HEK293 (cell line): ENCODE measurements at regions not wholly inside any gene's neighbourhood (a gene's known extent, or its start where the extent isn't known, plus 50 kb on each side); places are given as distances from the start of the nearest gene placed in this dataset.

Source experiments
- CTCF ChIA-PET: fragments of 350-600 bp; formaldehyde crosslinking; extraction: SDS; loops from one replicate; lab custom pipeline; 2021; ENCODE audit warnings: antibody characterized with exemption; lab: Yijun Ruan, JAX
- POLR2A ChIA-PET: fragments of 300-600 bp; formaldehyde crosslinking; extraction: SDS; loops from one replicate; lab custom pipeline; 2020; ENCODE audit warnings: antibody characterized with exemption, inconsistent platforms; lab: Yijun Ruan, JAX
- H3K27ac ChIP-seq: fragments of 200-500 bp; sonication (Bioruptor generic); 2 replicates; pipeline ENCODE4 v1.5.1; 2014; ENCODE audit warnings: low read depth, low read length, control low read depth, inconsistent platforms; ENCODE audit errors: extremely low read depth
- H3K36me3 ChIP-seq, 2 experiments: fragments of 200-500 bp in 1 of 2; sonication (Bioruptor generic) in 1 of 2; 1 replicate in 1 of 2; 2 replicates in 1 of 2; pipeline ENCODE4 v1.5.1; 2014 to 2017; ENCODE audit warnings: inconsistent platforms in 2 of 2, low read length in 2 of 2; ENCODE audit not compliant: control insufficient read depth in 2 of 2, insufficient read depth in 1 of 2
- H3K4me1 ChIP-seq: fragments of 200-500 bp; sonication (Bioruptor generic); 2 replicates; pipeline ENCODE4 v1.5.1; 2014; ENCODE audit warnings: mild to moderate bottlenecking, low read length, inconsistent platforms; ENCODE audit not compliant: control insufficient read depth, insufficient read depth
- H3K4me3 ChIP-seq: 2 replicates; pipeline ENCODE4 v1.5.1; 2011; ENCODE audit warnings: low read depth, mild to moderate bottlenecking, control low read depth, low read length, moderate library complexity
- H3K9me3 ChIP-seq: fragments of 200-500 bp; sonication (Bioruptor generic); 2 replicates; pipeline ENCODE4 v1.5.1; 2014; ENCODE audit warnings: low read depth, low read length, inconsistent platforms; ENCODE audit not compliant: control insufficient read depth, insufficient read depth
- AEBP2 ChIP-seq: fragments of 450-650 bp; formaldehyde crosslinking; IDR thresholded peaks from 2 replicates; pipeline ENCODE4 v1.5.1; 2016; ENCODE audit warnings: missing biosample characterization, missing genetic modification characterization, borderline replicate concordance
- EGR2 ChIP-seq: fragments of 450-650 bp; formaldehyde crosslinking; IDR thresholded peaks from 2 replicates; pipeline ENCODE4 v1.5.1; 2016; ENCODE audit warnings: low read depth, missing biosample characterization, missing genetic modification characterization
- GFI1B ChIP-seq: fragments of 450-650 bp; formaldehyde crosslinking; IDR thresholded peaks from 2 replicates; pipeline ENCODE4 v1.5.1; 2016; ENCODE audit warnings: missing biosample characterization, missing genetic modification characterization
- GLI2 ChIP-seq: fragments of 450-650 bp; formaldehyde crosslinking; IDR thresholded peaks from 2 replicates; pipeline ENCODE4; 2017; ENCODE audit warnings: missing biosample characterization, missing genetic modification characterization, low read depth, borderline replicate concordance
- PRDM4 ChIP-seq: fragments of 450-650 bp; formaldehyde crosslinking; IDR thresholded peaks from 2 replicates; pipeline ENCODE4 v1.5.1; 2017; ENCODE audit warnings: missing biosample characterization, missing genetic modification characterization
- REST ChIP-seq: fragments of 450-650 bp; formaldehyde crosslinking; IDR thresholded peaks from 2 replicates; pipeline ENCODE4 v1.5.1; 2016; ENCODE audit warnings: missing biosample characterization, missing genetic modification characterization
- YY2 ChIP-seq: fragments of 450-650 bp; formaldehyde crosslinking; IDR thresholded peaks from 2 replicates; pipeline ENCODE4 v1.5.1; 2016; ENCODE audit warnings: missing biosample characterization, missing genetic modification characterization
- ZFP41 ChIP-seq: fragments of 450-650 bp; formaldehyde crosslinking; IDR thresholded peaks from 2 replicates; pipeline ENCODE4 v1.5.1; 2016; ENCODE audit warnings: missing biosample characterization, missing genetic modification characterization, borderline replicate concordance
- ZNF404 ChIP-seq: fragments of 450-650 bp; formaldehyde crosslinking; IDR thresholded peaks from 2 replicates; pipeline ENCODE4 v1.5.1; 2017; ENCODE audit warnings: missing biosample characterization, missing genetic modification characterization
- ZNF48 ChIP-seq: fragments of 450-650 bp; formaldehyde crosslinking; IDR thresholded peaks from 2 replicates; pipeline ENCODE4 v1.5.1; 2016; ENCODE audit warnings: missing biosample characterization, missing genetic modification characterization
- ZNF510 ChIP-seq: fragments of 450-650 bp; formaldehyde crosslinking; IDR thresholded peaks from 2 replicates; pipeline ENCODE4 v1.5.1; 2018; ENCODE audit warnings: mild to moderate bottlenecking, missing genetic modification characterization, missing biosample characterization; ENCODE audit not compliant: insufficient replicate concordance
- ZNF514 ChIP-seq: fragments of 450-650 bp; formaldehyde crosslinking; IDR thresholded peaks from 2 replicates; pipeline ENCODE4 v1.5.1; 2016; ENCODE audit warnings: missing biosample characterization, missing genetic modification characterization
- ZNF558 ChIP-seq: fragments of 450-650 bp; formaldehyde crosslinking; IDR thresholded peaks from 2 replicates; pipeline ENCODE4 v1.5.1; 2016; ENCODE audit warnings: missing biosample characterization, missing genetic modification characterization
- ZNF704 ChIP-seq: fragments of 450-650 bp; formaldehyde crosslinking; IDR thresholded peaks from 2 replicates; pipeline ENCODE4 v1.5.1; 2016; ENCODE audit warnings: missing biosample characterization, missing genetic modification characterization
- ZSCAN18 ChIP-seq: fragments of 450-650 bp; formaldehyde crosslinking; IDR thresholded peaks from 2 replicates; pipeline ENCODE4 v1.5.1; 2016; ENCODE audit warnings: missing biosample characterization, missing genetic modification characterization

- TF ChIP-seq ZNF48 (no peak), ZNF514 (no peak), ZFP41 (tag by site-specific recombination) (no peak), REST (tag by site-specific recombination) (no peak), YY2 (tag by site-specific recombination) (no peak), AEBP2 (no peak), GFI1B (tag by site-specific recombination) (no peak), ZNF404 (tag by site-specific recombination) (no peak), PRDM4 (tag by site-specific recombination) (no peak), ZNF704 (tag by site-specific recombination) (no peak), ZNF558 (tag by site-specific recombination) (no peak)
- H3K4me1 ChIP-seq: peaks cover 3% of the 10 kb centered on the region; the same call in 1 of the 2 replicates
- H3K27ac ChIP-seq: no peak overlapping the region
- ChIA-PET CTCF (interaction anchor here (0.7 to 1.2 kb wide), 3 partner anchors 45 to 373 kb away, joined by 3 read pairs; no protein-coding TSS in a partner anchor), POLR2A (no interaction called here)
- no peaks in the 10 kb centered on the region for H3K9me3 ChIP-seq
- H3K36me3 ChIP-seq: no peaks in the 10 kb centered on the region
- no peak overlapping the region for H3K4me3 ChIP-seq
These were observed 113.4 kb downstream of the COPS8 start for GRCh38 chr2:237199082-237199481.

GRCh38 chr2:237199577-237199976 is 113.9 kb downstream of the COPS8 start:
- CTCF ChIA-PET: interaction anchor here (0.6 to 0.9 kb wide), 3 partner anchors 16 to 373 kb away, joined by 3 to 4 read pairs (median 3); no protein-coding TSS in a partner anchor
- H3K27ac ChIP-seq: no peak overlapping the region
- POLR2A ChIA-PET: no interaction called here

GRCh38 chr2:237200462-237200861 is 114.8 kb downstream of the COPS8 start:
- no peaks in the 10 kb centered on the region for H3K36me3 ChIP-seq
- ChIA-PET POLR2A (no interaction called here), CTCF (no interaction called here)
- H3K27ac ChIP-seq: no peak overlapping the region
- TF ChIP-seq ZSCAN18 (tag by site-specific recombination) (no peak), EGR2 (tag by site-specific recombination) (no peak), GLI2 (tag by site-specific recombination) (no peak)
- H3K9me3 ChIP-seq: no peaks in the 10 kb centered on the region
- no peak overlapping the region for H3K4me3 ChIP-seq
- H3K4me1 ChIP-seq: peaks cover 3% of the 10 kb centered on the region; the same call in 1 of the 2 replicates

More at GRCh38 chr2:237199577-237199976, 113.9 kb downstream of the COPS8 start:
- Histone ChIP-seq H3K4me1 (peaks cover 3% of the 10 kb centered on the region; the same call in 1 of the 2 replicates), H3K9me3 (no peaks in the 10 kb centered on the region), H3K4me3 (no peak overlapping the region), H3K36me3 (no peaks in the 10 kb centered on the region)
- TF ChIP-seq ZNF510: no peak
